H1 (cell line): ENCODE measurements at regions not wholly inside any gene's neighbourhood (a gene's known extent, or its start where the extent isn't known, plus 50 kb on each side); places are given as distances from the start of the nearest gene placed in this dataset.

ENCODE experiments used
- CTCF ChIP-seq, 3 experiments: IDR thresholded peaks; 1 replicate in 2 of 3; 2 replicates in 1 of 3; pipeline versions ENCODE4 v1.5.1 to v1.6.1; 2011; ENCODE audit warnings: low read length in 3 of 3, mild to moderate bottlenecking in 3 of 3, inconsistent platforms in 2 of 3, low read depth in 1 of 3, moderate library complexity in 1 of 3; ENCODE audit not compliant: insufficient read depth in 1 of 3; ENCODE audit errors: control extremely low read depth in 1 of 3
- POLR2A ChIP-seq, 2 experiments: IDR thresholded peaks; 1 replicate in 1 of 2; 2 replicates in 1 of 2; pipeline ENCODE4 v1.6.1; 2011; ENCODE audit warnings: low read depth in 2 of 2, low read length in 2 of 2, mild to moderate bottlenecking in 2 of 2; ENCODE audit errors: control extremely low read depth in 1 of 2
- POLR2AphosphoS5 ChIP-seq: IDR thresholded peaks from 2 replicates; pipeline ENCODE4 v1.6.1; 2011; ENCODE audit warnings: low read depth, low read length

- TF ChIP-seq POLR2A (IDR thresholded peaks at IDR 0.05; ENCODE audit: control extremely low read depth in 1 of 2, low read depth in 2 of 2, low read length in 2 of 2) (no peak), CTCF (IDR thresholded peaks at IDR 0.05; ENCODE audit: control extremely low read depth in 1 of 3, insufficient read depth in 1 of 3, low read depth in 1 of 3, low read length in 3 of 3) (no peak), POLR2AphosphoS5 (no peak)
Observed at GRCh38 chr18:44175891-44176290, 504.8 kb upstream of the SETBP1 start.
